ENCODE measurements at regions not wholly inside any gene's neighbourhood (a gene's known extent, or its start where the extent isn't known, plus 50 kb on each side); places are given as distances from the start of the nearest gene placed in this dataset.

DNA sequence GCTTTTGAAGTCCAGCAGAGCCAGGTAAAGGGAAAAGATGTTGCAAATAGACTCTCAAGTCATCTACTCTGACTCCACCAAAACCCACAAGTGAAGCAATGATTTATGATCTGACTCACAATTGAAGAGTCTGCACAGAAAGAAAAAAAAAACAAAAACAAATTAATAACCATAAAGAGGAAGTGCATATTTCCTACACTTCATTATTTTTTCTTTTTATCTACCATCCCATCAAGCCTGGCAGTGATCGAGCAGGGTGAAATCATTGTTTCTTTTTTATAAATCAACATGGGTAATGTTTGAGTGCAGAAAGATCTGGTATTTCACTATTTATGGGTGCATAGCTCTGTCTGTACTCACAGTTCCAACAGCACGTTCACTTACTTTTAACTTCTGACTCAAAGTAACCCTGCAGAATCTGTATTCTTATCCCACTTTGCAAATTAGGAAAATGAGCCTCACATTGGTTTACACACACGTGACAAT, 829.0 kb downstream of the TNS3 start:
- ChIA-PET RAD21 (ENCODE audit: low non-redundant PET in 1 of 2, low total read pairs in 2 of 2, uncharacterized antibody in 2 of 2, unreplicated experiment in 2 of 2) (no interaction called here), POLR2A (no interaction called here), CTCF (no interaction called here)
- H3K4me2 ChIP-seq (ENCODE audit: low read length) = peak overlapping the region; percentile 59
- peak; percentile 53 for DNase-seq (ENCODE audit: low read depth, low spot score)
- no peaks in the 10 kb centered on the region for H3K79me2 ChIP-seq (ENCODE audit: insufficient read depth, low read length)
- H3K36me3 ChIP-seq (ENCODE audit: control insufficient read depth in 1 of 2, insufficient read depth in 2 of 2, low read length in 2 of 2) = no peaks in the 10 kb centered on the region
- no peaks in the 10 kb centered on the region for H3K9me2 ChIP-seq (ENCODE audit: insufficient read depth)
- H4K20me1 ChIP-seq (ENCODE audit: insufficient read depth) = no peaks in the 10 kb centered on the region
- peaks cover 35 to 41% of the 10 kb centered on the region in 2 experiments for H3K4me1 ChIP-seq (ENCODE audit: control insufficient read depth in 1 of 2, insufficient read depth in 2 of 2, low read length in 2 of 2)
- H2AFZ ChIP-seq (ENCODE audit: low read depth, low read length, poor library complexity, severe bottlenecking) = peak overlapping the region; percentile 77
- no peaks in the 10 kb centered on the region for H3K27me3 ChIP-seq (ENCODE audit: insufficient read depth, low read length)
- peak; percentile 53 for ATAC-seq
- H3K9ac ChIP-seq (ENCODE audit: low read length) = no peak overlapping the region
- intact Hi-C loops (cut with micrococcal nuclease) = loop anchor here (5.0 to 10.0 kb wide), 2 partner anchors 101 to 208 kb away; no protein-coding TSS in a partner anchor
- H3K27ac ChIP-seq (ENCODE audit: low read depth, low read length) = peak overlapping the region; percentile 55; the same call in 1 of the 2 replicates
- no peak overlapping the region for H3K4me3 ChIP-seq (replicated peaks in 1 of 2; ENCODE audit: low read depth in 1 of 2, low read length in 2 of 2)
- no TSS peak for BruUV-seq (replicated peaks)
- no peaks in the 10 kb centered on the region for H3K9me3 ChIP-seq (ENCODE audit: control insufficient read depth in 1 of 2, insufficient read depth in 1 of 2, low read depth in 1 of 2, low read length in 2 of 2)
- peak; percentile 77 for TF ChIP-seq FOSL1 (IDR thresholded peaks at IDR 0.05; ENCODE audit: low read depth)
- peak; percentile 35; the same call in 1 of the 2 replicates for TF ChIP-seq RAD21 (IDR thresholded peaks at IDR 0.05; ENCODE audit: low read depth)
- TF ChIP-seq EZH2 (IDR thresholded peaks at IDR 0.05) = no peak
- 0 out of 2 replicates have a peak, but pooled peaks have one; percentile 40 for TF ChIP-seq SIN3A (IDR thresholded peaks at IDR 0.05; ENCODE audit: low read depth)
- peak; percentile 27; the same call in 1 of the 2 replicates for TF ChIP-seq ELF1 (IDR thresholded peaks at IDR 0.05; ENCODE audit: borderline replicate concordance, low read depth)
- TF ChIP-seq, protein P1, sequence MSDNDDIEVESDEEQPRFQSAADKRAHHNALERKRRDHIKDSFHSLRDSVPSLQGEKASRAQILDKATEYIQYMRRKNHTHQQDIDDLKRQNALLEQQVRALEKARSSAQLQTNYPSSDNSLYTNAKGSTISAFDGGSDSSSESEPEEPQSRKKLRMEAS (IDR thresholded peaks at IDR 0.05) = no peak
- no peak for TF ChIP-seq TCF7L2 (IDR thresholded peaks at IDR 0.05; ENCODE audit: borderline replicate concordance, extremely low read depth, insufficient read depth, insufficient read length)
- peak; percentile 73 for TF ChIP-seq SRF (IDR thresholded peaks at IDR 0.05; ENCODE audit: low read depth)
- peak; percentile 93 for TF ChIP-seq CEBPB (IDR thresholded peaks at IDR 0.05; ENCODE audit: low read depth)
- TF ChIP-seq CBX3 (IDR thresholded peaks at IDR 0.05; ENCODE audit: low read depth) = peak; percentile 63
- TF ChIP-seq, protein P2, sequence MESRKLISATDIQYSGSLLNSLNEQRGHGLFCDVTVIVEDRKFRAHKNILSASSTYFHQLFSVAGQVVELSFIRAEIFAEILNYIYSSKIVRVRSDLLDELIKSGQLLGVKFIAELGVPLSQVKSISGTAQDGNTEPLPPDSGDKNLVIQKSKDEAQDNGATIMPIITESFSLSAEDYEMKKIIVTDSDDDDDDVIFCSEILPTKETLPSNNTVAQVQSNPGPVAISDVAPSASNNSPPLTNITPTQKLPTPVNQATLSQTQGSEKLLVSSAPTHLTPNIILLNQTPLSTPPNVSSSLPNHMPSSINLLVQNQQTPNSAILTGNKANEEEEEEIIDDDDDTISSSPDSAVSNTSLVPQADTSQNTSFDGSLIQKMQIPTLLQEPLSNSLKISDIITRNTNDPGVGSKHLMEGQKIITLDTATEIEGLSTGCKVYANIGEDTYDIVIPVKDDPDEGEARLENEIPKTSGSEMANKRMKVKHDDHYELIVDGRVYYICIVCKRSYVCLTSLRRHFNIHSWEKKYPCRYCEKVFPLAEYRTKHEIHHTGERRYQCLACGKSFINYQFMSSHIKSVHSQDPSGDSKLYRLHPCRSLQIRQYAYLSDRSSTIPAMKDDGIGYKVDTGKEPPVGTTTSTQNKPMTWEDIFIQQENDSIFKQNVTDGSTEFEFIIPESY (IDR thresholded peaks at IDR 0.05; ENCODE audit: extremely low read depth, insufficient replicate concordance, low read length) = no peak
- TF ChIP-seq EGR1 (IDR thresholded peaks at IDR 0.05; ENCODE audit: low read depth) = no peak
- TF ChIP-seq, protein P3, sequence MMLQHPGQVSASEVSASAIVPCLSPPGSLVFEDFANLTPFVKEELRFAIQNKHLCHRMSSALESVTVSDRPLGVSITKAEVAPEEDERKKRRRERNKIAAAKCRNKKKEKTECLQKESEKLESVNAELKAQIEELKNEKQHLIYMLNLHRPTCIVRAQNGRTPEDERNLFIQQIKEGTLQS (IDR thresholded peaks at IDR 0.05) = peak; percentile 33; the same call in 1 of the 2 replicates
- no peak for TF ChIP-seq YY1 (IDR thresholded peaks at IDR 0.05; ENCODE audit: extremely low read depth, insufficient replicate concordance, low read depth, low read length)
- TF ChIP-seq POLR2AphosphoS5 (IDR thresholded peaks at IDR 0.05; ENCODE audit: low read depth, low read length) = no peak
- no peak for TF ChIP-seq POLR2A (IDR thresholded peaks at IDR 0.05; ENCODE audit: borderline replicate concordance, extremely low read depth, insufficient read depth, insufficient read length)
- TF ChIP-seq ZNF274 (IDR thresholded peaks at IDR 0.05; ENCODE audit: low read depth, low read length) = no peak
- peak; percentile 85 for TF ChIP-seq SP1 (IDR thresholded peaks at IDR 0.05; ENCODE audit: low read depth)
- TF ChIP-seq JUND (IDR thresholded peaks at IDR 0.05) = peak; percentile 87
- TF ChIP-seq, protein P4, sequence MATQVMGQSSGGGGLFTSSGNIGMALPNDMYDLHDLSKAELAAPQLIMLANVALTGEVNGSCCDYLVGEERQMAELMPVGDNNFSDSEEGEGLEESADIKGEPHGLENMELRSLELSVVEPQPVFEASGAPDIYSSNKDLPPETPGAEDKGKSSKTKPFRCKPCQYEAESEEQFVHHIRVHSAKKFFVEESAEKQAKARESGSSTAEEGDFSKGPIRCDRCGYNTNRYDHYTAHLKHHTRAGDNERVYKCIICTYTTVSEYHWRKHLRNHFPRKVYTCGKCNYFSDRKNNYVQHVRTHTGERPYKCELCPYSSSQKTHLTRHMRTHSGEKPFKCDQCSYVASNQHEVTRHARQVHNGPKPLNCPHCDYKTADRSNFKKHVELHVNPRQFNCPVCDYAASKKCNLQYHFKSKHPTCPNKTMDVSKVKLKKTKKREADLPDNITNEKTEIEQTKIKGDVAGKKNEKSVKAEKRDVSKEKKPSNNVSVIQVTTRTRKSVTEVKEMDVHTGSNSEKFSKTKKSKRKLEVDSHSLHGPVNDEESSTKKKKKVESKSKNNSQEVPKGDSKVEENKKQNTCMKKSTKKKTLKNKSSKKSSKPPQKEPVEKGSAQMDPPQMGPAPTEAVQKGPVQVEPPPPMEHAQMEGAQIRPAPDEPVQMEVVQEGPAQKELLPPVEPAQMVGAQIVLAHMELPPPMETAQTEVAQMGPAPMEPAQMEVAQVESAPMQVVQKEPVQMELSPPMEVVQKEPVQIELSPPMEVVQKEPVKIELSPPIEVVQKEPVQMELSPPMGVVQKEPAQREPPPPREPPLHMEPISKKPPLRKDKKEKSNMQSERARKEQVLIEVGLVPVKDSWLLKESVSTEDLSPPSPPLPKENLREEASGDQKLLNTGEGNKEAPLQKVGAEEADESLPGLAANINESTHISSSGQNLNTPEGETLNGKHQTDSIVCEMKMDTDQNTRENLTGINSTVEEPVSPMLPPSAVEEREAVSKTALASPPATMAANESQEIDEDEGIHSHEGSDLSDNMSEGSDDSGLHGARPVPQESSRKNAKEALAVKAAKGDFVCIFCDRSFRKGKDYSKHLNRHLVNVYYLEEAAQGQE (IDR thresholded peaks at IDR 0.05; ENCODE audit: low read depth) = no peak
- no peak for TF ChIP-seq ZFX (IDR thresholded peaks at IDR 0.05)
- no peak for TF ChIP-seq EZH2phosphoT487 (IDR thresholded peaks at IDR 0.05; ENCODE audit: borderline replicate concordance)
